GM21515 (cell line): ENCODE measurements at regions not wholly inside any gene's neighbourhood (a gene's known extent, or its start where the extent isn't known, plus 50 kb on each side); places are given as distances from the start of the nearest gene placed in this dataset.
"Not testable (repeated sequence)": the region's sequence is repeated elsewhere in the genome, so short reads cannot be mapped to it uniquely, and the experiment has no call there.

Experiments used
- ATAC-seq: cut with Tn5 transposase; IDR thresholded peaks from one replicate; pipeline ENCODE4 v1.9.1; 2021; ENCODE audit not compliant: unreplicated experiment

DNA sequence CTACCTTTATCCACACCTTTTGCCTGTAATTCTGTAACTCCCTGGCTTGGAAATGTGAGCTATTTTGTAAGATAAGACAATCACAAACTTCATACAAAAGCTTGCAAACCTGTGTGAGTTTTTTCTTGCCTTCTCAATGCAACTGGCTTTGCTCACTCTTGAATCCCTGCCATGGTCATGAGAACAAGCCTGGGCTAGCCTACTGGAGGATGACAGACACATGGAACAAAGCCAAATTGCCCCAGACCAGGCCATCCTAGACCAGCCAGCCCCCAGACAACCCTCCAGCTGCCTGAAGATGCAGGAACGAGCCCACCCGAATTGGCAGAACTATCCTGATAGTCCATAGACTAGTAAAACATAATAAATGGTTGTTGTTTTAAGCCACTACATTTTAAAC, 466.6 kb upstream of the ERCC4 start:
- ATAC-seq = no peak

DNA sequence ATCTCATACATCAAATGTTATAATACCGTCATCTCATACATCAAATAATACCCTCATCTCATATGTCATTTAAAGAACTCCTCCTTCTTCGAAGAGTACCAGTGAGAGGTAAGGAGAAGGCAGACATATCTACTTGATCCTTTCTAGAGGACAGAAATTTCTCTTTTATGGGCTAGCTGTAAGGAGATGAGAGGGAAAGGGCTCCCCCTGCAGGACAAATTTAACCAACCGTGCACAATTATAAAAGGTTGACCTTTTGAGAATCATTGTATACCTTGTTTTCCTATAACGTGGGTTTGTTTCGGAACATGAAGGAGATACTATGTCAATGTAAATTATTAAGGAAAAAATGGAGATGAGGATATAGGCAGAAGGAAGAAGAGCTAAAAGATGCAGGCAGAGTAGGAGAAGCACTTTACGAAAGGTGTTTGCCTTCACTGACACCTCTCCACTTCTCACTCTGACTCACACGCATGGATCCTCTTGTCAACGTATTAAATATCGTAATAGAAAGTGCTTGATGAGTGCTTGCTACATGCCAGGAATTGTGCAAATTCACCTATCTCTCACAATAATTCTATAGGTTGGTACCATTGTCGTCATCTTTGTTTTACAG, 465.9 kb upstream of the ERCC4 start:
- ATAC-seq = no peak

DNA sequence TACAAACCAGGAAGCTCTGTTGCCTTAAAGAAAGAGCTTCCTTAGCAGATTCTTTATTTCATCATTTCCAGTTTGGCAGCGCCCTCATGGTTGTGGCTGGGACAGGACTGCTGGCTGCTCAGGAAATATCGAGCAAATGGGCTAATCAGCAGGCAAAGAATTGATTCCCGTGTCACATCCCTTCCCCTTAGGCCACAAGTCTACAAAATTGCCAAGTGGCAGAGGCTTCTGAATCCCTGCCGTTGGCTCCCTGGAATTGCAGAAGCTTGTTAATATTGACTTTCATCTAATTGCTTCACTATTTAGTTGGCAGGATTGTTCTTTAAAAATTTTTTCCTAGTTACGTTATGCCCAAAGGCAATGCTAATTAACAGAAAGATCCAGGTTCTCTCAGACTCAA, 456.3 kb upstream of the ERCC4 start:
- no peak for ATAC-seq

DNA sequence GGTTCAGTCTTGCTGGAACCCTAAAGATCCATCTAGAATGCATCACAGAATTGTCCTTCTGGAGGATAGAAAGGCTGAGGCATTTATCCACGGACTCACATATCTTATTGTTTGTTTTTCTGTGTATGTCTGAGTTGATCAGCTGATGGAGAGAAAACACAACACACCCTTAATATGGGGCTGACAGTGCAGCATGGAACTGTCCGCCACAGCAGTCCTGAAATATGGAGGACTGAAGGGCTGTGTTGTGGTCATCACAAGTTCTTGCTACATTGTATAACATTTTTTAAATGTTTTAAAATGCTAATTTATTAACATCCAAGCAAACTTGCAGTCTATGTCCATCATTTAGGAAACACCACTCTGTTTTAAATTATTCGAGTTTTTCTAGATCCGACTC, 448.9 kb upstream of the ERCC4 start:
- no peak for ATAC-seq

DNA sequence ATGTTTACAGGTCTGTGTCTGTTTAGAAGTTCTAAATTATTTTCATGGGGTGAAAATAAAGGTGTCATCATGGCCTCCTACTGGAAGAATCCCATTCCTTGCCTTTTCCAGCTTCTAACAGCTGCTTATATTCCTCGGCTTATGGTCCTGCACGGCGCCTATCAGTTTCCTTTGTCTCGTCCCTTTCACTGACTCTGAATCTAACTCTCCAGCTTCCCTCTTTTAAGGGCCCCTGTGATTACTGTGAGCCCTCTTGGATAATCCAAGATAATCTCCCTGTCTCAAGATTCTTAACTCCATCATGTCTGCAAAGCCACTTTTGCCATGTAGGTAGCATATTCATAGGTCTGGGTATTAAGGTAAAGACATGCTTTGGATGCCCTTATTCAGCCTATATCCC, 441.0 kb upstream of the ERCC4 start:
- ATAC-seq = no peak

DNA sequence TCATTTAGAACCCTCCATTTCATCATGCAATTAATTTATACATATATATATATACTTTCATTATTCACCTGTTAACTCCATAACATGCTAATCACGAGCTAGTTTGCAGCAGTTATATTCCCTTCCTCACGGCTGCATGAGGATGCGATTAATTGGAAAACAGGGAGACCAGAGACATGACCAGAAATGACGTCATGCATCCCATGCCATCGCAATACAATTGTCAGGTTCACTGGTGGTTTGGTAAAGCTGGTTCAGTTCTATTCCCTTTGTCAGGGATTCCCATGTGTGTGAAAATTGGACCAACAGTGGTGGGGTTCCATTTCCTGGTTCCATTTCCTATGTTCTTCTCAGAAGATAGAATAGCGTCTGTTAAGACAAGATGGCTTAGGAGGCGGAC, 440.4 kb upstream of the ERCC4 start:
- ATAC-seq = no peak

DNA sequence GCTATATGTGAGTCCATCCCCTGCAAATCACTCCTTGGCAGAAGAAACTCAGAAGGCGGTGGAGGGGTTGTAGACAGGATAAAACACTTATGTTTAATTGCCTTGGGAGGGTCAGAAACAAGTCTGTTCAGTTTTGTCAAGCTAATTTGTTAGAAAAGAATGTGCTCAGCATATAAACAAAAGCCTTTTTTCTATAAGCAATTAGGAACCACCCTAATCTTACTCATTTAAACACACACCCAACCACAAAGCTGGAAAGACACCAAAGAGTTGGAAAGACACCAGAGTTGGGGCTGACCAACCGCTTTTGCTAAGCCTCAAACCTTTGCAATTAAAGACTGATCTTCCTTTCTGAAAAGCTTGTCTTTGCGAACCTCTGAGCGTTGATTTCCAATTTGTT, 439.2 kb upstream of the ERCC4 start:
- no peak for ATAC-seq

DNA sequence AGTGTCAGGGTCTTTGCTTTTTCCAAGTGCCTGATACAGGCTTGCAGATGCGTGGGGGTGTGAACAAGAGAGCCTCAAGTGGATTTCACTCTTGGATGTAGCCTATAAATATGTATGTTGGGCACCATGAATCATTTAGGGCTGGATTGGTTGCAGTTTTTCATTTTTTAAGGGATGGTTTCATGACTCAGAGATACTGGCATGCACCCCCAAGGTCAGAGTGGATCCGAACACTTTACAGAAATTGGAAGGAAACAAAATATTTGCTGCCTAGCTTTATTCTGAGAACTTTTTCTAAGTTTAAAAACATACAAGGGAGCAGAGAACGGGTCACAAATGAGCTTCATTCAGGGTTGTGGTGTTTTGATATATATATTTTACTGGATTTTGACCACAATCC, 436.8 kb upstream of the ERCC4 start:
- no peak for ATAC-seq

DNA sequence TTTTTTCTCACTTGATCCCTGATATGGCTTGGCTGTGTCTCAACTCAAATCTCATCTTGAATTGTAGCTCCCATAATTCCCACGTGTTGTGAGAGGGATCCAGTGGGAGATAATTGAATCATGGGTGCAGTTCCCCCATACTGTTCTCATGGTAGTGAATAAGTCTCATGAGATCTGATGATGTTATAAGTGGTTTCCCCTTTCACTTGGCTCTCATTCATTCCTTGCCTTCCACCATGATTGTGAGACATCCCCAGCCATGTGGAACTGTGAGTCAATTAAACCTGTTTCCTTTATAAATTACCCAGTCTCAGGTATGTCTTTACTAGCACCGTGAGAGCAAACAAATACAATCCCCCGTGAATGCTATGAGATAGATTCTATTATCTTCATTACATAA, 430.5 kb upstream of the ERCC4 start:
- not testable (repeated sequence) for ATAC-seq

DNA sequence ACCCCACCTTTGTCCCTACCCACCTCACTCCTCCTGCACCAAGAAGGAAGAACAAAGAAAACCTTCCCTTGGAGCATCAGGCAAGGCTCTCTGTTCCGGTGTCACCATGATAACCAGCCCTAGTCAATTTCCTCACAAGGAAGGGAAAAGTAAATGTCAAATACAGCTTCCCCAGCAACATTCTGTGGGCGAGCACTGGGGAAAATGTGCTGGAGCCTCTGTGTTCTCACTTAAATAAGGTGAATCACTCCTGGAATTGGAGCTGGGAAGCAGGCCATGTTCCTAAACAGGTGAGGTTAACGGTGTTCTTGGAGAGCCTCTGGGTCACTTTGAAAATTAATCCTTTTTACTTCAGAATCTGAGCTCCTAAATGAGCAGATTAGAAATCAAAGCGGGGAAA, 427.9 kb upstream of the ERCC4 start:
- ATAC-seq = no peak

DNA sequence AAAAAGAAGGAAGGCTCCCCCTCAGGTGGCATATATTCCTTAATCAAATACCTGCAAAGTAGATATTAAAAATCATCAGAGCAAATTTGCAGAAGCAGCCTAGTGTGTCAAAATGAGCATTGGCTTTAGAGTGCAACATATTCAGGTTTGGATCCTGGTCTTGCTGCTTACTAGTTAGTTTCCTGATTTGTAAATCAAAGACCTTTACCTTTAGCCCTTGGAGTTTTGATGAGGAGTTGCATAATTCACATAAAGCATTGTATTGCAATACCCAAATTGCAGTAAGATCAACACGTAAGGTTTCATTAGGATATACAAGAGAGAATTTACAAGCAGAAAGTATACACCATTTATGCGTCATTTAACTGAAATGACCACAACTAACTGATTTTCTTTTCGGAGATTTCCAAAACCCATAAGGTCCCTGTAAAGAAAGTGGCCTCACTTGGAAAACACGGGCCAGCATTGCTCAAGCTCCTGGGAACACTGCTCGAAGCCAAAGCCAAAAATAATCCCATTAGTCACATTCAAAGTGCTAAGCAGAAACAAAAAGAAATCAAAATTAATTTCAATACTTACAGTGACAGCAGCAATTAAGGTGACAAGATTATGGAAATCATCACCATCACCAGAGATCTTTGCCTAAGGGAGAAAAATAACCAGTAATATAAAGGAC, 415.9 kb upstream of the ERCC4 start:
- ATAC-seq = no peak

DNA sequence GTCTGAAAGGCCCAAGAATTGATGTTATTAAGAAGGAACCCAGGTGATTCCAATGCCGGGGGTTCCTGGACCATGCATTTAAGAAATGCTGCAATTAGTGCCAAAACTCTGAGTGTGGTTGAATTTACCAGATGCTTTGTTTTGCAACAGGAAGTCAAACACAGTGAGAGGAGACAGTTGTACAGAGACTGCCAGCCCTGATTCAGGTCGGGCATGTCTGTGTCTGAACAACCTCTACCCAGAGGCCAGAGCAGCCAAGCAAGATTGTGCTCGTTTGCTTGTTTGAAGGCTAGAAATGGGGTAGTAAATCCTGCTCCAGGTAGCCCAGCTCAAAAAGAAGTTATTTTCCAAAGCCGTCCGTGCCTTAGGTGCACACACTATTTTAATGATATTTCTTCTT, 412.4 kb upstream of the ERCC4 start:
- ATAC-seq = no peak

DNA sequence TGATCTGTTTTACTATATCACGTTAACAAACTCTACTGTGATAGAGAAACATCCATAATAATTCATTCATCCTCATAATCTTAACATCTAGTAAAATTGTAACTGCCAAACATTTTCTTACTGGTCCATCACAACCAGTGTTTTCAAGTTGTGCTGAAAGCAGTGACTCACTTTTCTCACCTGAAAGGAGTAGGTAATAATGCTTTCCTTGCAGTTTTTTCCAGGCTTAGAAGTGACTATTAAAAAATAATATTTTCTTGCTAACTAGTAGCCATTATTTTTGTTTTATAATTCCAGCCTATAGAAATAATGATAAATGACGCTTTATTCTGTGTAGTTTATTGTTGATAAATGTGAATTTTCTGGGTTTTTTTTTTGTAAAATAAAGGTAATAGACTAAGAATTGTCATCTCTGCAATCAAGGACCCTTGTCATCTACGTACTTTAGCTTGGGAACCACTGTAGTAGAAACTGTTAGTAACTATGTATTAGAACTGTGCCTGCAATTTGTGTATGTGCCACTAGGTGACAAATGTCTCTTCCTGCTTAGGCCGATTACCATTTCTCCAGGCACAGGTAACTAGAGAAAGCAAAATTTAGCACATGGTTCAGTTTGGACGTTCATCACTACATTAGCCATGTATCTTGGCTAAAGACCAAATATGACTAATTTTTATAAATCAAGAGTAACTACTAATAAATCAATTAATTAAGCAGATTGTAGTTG, 409.4 kb upstream of the ERCC4 start:
- no peak for ATAC-seq

DNA sequence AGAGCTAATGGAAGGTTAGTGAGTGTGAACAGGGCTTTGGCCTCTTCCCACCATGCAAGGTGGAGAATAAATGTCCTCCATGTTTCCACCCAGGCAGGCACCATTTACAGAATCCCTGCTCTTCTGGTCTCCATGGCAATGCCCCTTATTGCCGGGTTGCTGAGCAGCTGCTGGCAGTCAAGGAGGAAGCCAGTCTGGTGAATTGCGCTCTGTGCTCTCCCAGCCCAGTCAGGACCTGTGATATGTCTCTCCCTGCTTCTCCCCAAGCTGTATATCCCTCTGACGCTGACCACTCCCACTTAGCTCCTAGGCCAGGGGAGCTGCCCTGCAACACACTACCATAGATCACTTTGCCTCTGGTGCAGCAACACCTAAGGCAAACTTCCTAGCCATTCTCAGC, 402.1 kb upstream of the ERCC4 start:
- no peak for ATAC-seq

DNA sequence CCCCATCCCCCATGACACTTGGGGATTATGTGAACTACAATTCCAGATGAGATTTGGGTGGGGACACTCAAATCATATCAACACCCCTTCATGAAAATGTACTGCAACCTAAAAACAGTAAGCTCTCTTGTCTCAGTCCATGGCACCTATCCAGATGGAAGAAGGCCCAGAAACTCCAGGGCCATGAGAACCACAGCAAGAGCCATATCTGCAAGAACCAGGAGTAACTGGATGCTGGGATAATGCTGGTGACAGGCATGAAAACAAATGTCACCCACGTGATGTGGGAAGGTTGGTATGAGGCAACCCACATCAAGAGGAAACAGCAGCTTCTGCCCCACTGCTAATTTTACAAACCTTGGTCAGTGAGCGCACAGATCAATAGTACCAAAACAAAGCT, 400.1 kb upstream of the ERCC4 start:
- ATAC-seq = no peak

DNA sequence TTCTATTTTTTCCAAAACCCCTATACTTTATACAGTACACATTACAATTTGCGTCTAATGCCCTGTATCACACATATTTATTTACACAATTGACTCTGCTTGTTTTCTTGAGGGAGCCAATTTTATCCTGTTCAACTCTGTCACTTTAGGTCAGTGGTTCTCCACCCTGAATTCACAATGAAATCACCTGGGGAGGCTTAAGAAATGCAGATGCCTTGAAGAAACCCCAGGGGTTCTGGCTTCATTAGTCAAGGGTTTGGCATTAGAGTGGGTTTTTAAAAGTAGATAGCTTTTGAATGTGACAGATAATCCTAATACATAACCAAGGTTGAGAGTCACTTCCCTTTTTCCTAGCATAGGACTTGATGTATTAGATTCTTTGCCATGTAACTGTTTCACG, 398.6 kb upstream of the ERCC4 start:
- no peak for ATAC-seq

DNA sequence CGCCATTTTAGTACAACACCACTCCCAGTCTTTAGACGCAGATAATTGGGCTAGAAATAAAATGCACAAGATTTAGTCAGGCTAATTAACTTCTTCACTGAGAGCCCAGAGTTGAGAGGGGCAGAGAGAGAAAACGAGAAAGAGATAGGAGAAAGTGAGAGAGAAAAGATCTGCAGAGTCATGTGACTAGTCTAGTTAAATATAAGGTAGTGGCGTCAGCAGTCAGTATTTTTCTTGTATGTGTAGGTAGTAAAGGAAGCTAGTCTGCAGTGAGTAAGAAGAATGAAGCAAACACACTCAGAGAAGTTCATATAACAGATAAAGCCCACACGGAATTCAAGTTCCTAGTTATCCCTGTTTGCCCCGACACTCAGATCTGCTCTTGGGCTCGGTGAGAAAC, 392.6 kb upstream of the ERCC4 start:
- no peak for ATAC-seq

DNA sequence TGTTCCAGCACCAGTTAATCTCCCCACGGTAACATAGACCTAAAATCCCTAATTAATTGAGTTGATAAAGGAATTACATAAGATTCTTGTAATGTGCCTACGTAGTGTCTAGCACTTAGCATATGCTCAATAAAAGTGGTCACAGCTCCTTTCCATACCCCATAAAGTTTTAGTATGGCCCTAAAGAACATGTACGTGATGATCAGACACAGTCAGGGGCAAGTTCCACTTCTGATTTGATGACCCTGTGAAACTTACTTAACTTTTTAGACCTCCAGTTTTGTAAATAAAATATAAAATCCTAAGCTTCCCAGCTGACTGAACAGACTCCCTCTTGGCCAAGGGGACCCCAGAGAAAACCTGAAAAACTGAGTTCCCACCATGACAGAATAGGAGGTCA, 391.3 kb upstream of the ERCC4 start:
- no peak for ATAC-seq

DNA sequence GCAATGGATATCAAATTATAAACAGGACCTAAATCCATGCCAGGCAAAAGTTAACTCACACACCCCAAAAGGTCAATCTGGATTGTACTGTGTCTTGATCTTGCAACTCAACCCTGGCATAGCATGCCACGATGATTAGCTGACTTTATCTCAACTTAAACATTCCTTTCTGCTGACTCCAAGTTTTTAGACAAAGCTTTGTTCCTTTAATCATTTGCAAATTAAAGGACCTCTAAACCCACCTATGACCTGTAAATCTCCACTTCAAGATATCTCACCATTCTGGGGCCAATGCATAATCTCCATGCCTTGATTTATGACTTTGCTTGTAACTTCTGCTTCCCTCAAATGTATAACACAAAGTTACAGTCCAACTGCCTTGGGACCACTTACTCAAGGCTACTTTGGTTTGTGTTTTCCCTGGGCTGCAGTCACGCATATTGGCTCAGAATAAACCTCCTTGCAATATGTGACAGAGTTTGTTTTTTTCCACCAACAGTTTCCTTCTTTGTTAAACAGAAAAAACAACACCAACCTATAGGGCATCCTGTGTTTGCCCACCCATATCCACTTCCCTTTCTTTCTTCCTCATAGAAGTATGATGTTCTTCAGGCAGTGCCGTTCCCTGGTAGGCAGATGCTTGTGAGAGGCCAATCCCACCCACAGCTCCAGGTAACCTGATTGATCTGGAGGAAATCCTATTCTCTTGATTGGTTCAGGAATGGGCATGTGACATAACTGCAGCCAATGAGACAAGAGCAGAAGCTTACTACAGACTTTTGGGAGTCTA, 390.6 kb upstream of the ERCC4 start:
- ATAC-seq = no peak

DNA sequence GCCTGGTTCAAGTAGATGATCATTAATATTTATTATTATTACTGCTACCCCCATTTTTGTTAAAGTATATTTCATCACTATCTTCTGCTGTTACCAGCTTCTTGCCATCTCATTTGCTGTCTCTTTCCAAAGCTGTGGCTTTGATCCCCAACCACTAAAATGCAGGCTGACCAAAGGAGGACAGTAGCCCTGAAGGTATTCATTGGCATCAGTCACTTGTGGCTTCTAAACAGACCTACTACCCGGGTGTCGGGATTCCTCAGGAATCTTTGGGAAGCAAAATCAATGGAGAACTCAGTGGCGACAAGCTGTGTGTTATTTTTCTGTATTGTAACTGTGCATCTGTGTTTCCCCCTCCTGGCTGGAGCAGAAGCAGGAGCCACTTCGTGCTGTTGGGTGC, 379.2 kb upstream of the ERCC4 start:
- no peak for ATAC-seq

DNA sequence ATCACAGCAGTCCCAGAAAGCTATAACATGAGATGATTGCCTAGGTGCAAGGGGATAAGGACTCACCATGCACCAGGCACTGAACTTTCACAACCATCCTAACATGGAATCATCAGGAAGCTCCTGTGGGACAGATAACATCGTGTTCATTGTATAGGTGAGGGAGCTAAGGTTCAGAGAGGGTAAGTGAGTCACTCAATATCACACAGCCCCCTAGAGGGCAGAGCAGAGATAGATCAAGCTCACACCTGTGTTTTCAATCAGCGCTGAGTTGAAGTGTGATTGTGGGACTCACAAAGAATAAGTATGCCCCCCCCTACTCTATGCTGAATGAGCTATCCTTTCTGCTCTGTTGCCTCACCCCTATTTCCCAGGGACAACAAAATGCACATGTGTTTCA, 377.7 kb upstream of the ERCC4 start:
- ATAC-seq = no peak

DNA sequence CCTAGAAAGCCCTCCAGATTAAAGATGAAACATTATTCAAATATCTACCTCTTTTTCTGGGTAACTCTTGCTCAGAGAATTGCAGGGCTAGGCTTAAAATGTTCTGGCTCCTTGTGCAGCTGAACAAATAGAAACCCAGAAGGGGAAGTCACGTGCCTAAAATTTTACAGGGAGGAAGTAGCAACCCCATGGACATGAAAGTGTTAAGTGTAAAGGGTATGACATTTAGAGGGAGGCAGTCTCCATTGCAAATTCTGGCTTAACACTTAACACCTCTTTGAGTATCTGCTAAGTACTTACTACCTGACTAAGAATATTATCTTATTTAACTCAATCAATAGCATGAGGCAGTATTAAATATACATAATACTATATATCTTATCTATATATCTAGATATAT, 376.1 kb upstream of the ERCC4 start:
- no peak for ATAC-seq
